NCI-H187 (cell line): ENCODE measurements at regions not wholly inside any gene's neighbourhood (a gene's known extent, or its start where the extent isn't known, plus 50 kb on each side); places are given as distances from the start of the nearest gene placed in this dataset.
"Not testable (repeated sequence)": the region's sequence is repeated elsewhere in the genome, so short reads cannot be mapped to it uniquely, and the experiment has no call there.

Experiments
- DNase-seq, 2 experiments: peaks; one replicate each; lab custom pipeline; 2025; lab: John Stamatoyannopoulos, UW

DNA sequence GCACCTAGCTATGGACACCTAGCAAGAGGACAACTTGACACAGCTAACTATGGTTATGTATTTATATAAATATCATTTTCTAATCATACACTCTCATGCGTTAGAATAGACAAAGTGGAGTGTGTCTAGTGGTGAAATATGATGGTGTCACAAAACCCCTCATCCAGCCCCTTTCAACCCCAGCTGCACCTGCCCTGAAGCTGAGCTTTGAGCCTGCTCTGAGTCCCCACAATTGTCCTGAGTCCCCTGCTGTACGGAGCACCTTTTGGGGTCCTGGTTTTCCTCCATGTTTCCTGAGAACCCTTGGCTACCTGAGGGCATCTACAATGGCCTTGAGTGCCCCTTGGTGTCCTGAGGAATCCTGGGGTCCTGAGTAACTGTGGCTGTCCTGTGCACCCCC lies 1072.8 kb downstream of the TMEM121 start:
- no peak for DNase-seq

DNA sequence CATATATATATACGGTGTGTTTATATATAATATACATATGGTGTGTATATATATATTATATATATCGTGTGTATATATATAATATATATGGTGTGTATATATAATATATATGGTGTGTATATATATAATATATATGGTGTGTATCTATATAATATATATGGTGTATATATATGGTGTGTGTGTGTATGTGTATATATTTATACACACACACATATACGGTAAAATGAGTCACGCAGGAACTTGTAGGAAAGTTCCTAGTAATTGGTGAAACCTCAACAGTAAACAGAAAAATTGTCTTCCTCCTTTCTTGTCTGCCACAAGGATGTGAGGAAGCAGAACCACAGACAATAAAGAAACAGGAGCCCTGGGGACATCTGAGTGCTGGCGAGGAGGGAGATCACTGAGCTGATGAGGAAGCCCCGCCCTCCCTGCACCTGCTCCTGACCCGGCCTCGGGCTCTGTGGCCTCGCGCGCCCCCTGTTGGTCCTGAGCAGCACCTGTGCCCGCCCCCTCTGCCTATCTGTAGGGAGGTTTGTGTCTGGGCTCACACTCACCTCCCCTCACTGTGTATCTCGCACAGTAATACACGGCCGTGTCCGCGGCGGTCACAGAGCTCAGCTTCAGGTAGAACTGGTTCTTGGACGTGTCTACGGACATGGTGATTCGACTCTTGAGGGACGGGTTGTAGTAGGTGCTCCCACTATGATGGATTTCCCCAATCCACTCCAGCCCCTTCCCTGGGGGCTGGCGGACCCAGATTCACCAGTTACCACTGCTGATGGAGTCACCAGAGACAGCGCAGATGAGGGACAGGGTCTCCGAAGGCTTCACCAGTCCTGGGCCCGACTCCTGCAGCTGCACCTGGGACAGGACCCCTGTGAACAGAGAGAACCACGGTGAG lies 1079.4 kb downstream of the TMEM121 start:
- DNase-seq = peak; percentile 64 to 81

DNA sequence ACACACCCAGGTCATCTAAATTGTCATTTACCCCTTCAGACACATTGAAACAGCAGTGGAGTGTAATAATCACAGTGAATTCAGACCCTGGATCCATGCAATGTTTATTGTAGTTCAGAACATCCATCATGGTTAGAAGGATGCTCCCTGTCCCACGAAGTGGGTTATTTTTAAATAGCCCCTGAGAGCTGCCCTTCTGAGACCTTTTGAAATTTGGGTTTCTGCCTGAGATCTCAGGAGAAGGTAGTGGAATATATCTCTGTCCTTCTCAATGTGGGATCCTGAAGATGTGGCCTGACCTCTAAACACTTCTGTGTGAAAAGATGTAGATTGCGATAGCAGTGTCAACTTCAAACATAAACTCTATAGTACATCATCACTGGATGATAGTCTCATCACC lies 1080.6 kb downstream of the TMEM121 start:
- no peak for DNase-seq

DNA sequence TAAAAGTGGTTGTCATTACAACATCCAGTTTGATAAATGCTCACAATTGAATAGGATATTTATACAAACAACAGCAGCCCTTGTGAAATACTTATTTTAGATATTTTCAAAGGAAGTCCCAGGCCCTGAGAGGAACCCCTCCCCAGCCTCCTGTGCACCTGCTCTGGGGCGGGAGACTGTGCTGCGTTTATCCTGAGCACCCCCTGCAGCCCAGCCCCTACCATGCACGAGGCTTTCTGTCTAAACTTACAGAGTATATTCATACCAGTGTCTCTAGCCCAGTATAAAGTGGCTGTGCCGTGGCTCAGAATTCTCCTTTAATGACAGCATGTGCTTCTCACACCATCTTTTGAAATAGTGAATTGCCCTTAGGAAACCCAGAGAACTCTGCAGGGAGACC lies 1084.3 kb downstream of the TMEM121 start:
- DNase-seq = no peak

DNA sequence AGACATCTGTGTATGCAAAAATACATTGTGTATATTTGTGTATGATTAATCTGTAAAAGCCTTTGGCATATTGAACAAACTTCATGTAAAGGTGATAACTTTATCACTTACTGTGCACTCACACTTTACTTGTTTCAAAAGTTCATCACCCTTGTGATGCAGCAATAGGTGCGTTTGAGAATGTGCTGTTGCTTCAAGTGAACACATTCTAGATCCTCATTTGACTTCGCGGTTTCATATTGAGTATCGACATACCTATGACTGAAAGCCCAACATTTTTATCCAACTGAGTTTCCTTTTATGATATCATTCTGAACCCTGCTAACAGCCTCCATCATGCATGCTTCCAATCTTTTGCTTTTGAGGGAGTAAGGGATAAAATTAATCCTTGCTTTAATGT lies 1086.9 kb downstream of the TMEM121 start:
- DNase-seq = no peak

DNA sequence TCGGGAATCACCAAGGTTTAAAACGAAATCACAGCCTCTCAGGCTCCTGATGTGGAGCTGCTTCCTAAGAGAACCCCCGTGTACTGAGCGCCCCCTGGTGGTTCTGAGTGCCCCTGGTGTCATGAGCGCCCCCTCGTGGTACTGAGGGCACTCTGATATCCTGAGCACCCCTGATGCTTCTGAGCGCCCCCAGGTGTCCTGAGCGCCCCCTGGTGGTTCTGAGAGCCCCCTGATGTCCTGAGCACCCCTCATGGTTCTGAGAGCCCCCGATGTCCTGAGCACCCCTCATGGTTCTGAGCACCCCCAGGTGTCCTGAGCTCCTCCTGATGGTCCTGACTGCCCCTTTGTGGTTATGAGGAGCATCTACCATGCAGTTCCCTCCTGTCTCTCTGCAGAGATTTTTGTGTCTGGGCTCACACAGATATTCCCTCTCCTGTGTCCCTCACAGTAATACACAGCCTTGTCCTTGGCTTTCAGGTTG lies 1092.1 kb downstream of the TMEM121 start:
- DNase-seq = peak; percentile 43 to 48

DNA sequence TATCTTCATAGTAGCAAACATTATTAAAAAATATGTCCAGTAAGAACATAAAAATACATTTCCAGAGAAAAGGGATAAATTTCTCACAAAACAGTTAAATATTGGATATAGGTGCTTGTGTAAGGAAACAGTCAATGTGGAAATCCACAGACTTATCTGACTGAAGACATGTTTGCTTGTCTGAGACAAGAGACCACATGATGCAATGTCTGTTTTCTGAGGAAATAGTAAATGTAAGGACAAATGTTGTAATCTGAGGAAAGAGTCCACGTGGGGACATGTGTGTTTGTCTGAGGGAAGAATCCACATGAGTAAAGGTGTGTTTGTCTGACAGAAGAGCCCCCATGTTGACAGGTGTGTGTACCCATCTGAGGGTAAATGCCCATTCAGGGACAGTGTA lies 1093.2 kb downstream of the TMEM121 start:
- no peak for DNase-seq

DNA sequence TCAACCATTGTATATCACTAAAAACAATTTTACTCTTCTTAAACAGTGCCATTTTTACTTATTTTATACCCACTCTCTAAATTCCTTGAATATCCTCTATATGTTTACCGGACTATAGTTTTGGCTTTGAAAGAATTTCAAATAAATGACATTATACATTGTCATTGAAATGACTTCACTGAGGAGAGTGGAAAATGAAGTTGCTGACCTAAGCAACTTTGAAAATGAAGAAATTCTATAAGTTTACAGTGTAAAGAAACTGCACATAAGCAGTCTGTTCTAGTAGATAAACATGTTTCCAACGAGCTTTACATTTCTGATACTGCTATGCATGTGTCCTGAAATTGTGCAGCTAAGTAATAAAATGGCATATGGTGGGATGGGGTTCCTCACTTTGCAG lies 1094.0 kb downstream of the TMEM121 start:
- DNase-seq = no peak

DNA sequence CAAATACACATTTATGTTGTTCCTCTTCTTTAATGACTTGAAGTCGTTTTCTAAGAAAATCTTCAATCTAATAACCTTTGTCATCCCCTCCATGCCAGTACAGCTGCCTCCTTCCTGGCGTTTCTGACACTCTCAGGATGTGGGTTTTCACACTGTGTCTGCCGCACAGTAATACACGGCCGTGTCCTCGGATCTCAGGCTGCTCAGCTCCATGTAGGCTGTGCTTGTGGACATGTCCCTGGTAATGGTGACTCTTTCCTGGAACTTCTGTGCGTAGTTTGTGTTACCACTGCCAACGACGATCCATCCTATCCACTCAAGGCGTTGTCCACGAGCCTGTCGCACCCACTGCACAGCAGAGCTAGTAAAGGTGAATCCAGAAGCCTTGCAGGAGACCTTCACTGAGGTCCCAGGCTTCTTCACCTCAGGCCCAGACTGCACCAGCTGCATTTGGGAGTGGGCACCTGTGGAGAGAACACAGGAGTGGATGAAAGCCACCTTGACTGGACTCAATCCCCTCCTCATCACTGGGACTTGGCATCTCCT lies 1095.9 kb downstream of the TMEM121 start:
- no peak for DNase-seq

DNA sequence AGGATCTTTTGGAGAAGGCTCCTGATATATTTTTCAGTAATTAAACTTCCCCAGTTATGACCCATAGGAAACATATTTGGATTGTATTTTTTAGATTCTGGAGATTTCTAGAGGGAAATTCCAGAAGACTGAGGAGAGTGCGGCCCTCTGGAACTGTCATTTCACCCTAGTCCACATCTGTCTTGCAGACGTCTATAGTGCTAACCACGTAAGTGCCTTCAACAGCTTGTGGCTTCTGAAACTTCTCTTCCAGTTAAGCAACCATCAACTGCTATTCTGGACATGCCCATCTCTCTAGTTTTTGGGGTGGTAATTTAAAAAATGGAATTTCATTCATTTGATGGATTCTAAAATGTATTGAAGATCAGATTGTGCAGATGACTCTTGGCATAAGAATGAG lies 1098.8 kb downstream of the TMEM121 start:
- no peak for DNase-seq

DNA sequence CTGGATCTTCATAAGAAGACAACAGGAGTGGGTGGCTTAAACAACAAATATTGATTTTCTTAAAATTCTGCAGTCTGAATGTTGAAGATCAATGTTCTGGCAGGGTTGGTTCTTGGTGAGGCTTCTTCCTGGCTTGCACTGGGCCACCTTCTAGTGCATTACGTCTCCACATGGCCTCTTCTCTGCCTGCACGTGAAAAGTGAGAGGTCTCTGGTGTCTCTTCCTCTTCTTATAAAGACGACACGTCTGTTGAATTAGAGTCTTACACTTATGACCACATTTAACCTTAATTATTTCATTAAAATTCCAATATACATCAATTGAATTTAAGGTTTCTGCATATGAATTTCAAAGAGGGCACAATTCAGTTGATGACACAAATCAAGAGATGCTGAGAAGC lies 1100.1 kb downstream of the TMEM121 start:
- not testable (repeated sequence) for DNase-seq

DNA sequence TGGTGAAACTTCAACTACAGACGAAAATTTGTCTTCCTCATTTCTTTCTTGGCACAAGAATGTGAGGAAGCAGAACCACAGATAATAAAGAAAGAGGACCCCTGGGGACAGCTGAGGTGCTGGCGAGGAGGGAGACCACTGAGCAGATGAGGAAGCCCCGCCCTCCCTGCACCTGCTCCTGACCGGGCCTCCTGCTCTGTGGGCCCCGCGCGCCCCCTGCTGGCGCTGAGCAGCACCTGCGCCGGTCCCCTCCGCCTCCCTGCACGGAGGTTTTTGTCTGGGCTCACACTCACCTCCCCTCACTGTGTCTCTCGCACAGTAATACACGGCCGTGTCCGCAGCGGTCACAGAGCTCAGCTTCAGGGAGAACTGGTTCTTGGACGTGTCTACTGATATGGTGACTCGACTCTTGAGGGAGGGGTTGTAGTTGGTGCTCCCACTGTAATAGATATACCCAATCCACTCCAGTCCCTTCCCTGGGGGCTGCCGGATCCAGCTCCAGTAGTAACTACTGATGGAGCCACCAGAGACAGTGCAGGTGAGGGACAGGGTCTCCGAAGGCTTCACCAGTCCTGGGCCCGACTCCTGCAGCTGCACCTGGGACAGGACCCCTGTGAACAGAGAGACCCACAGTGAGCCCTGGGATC lies 1100.7 kb downstream of the TMEM121 start:
- peak in 1 of 2 experiments; percentile 31 for DNase-seq

DNA sequence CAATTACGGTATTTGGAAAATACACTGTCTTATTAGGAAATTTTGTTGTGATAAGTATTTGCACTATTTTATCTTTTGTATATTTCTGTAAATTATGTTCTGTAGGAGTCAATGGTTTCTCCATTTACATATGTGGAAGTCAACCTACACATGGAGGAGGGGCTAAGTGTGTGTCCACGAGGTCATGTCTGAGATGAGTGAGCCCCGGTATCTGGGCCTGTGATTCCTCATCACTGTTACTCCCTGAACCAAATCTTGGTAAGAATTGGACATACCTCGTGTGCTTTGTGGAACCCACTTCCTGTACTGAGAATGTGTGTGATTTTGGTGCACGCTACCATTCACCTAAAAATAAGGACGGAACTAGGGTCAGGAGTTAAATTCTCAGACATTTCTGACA lies 1105.5 kb downstream of the TMEM121 start:
- no peak for DNase-seq

DNA sequence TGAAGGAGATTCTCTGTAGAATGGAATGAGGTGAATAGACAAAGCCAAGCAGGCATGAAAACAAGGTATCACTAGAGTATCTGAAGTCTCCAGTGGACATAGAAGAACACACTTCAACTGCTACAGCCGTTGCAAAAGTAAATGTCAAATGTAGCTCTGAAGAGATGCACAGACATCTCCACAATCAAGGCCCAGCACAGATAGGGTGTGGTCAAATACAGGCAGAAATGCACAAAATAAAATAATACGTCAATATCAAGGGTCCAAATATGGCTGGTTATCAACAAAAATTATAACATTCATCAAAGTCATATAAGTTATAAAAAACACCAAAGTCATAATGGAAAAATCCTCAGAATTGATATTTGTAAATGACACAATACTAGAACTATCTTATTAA lies 1107.3 kb downstream of the TMEM121 start:
- no peak for DNase-seq

DNA sequence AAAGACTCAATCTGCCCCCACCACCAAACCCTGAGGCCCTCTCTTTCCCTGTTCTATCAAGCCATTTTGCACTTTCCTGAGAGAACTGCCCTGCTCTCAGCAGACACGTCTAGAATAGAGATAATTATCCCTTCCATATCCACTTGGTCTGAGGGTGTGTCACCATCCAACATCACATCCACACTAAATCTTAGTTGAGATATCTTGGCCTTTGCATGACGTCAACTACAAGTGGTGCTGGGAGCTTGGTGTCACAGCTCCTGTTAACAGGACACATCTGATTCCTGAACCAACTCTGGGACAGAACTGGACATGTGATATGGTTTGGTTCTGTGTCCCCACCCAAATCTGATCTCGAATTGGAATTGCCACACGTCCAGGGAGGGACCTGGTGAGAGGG lies 1109.2 kb downstream of the TMEM121 start:
- no peak for DNase-seq

DNA sequence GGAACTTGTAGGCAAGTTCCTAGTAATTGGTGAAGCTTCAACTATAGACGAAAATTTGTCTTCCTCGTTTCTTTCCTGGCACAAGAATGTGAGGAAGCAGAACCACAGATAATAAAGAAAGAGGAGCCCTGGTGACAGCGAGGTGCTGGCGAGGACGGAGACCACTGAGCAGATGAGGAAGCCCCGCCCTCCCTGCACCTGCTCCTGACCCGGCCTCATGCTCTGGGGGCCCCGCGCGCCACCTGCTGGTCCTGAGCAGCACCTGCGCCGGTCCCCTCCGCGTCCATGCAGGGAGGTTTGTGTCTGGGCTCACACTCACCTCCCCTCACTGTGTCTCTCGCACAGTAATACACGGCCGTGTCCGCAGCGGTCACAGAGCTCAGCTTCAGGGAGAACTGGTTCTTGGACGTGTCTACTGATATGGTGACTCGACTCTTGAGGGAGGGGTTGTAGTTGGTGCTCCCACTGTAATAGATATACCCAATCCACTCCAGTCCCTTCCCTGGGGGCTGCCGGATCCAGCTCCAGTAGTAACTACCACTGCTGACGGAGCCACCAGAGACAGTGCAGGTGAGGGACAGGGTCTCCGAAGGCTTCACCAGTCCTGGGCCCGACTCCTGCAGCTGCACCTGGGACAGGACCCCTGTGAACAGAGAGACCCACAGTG lies 1112.5 kb downstream of the TMEM121 start:
- DNase-seq = not testable (repeated sequence)

DNA sequence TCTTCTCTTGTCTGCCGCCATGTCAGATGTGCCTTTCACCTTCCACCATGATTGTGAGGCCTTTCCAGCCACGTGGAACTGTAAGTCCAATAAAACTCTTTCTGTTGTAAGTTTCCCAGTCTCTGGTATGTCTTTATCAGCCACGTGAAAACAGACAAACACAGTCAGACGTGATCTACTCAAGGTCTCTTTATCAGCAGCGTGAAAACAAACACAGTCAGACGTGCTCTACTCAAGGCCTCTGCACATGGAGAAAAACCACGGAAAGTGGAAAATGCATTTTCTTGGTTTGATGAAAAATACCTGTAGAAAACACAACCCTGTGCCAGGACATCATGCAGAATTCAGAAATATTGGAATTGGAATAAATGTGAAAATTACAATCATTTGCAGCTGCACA lies 1115.7 kb downstream of the TMEM121 start:
- DNase-seq = no peak

DNA sequence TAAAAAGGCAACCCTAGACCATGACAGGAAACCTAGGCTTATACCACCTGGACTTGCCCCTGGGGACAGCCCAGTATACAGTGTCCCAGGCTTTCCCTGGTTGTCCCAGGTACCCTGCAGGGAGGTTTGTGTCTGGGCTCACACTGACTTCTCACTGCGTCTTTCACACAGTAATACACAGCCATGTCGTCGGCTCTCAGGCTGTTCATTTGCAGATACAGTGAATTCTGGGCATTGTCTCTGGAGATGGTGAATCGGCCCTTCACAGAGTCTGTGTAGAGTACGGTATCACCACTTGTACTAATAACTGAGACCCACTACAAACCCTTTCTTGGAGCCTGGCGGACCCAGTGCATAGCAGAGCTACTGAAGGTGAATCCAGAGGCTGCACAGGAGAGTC lies 1116.6 kb downstream of the TMEM121 start:
- DNase-seq = not testable (repeated sequence)

DNA sequence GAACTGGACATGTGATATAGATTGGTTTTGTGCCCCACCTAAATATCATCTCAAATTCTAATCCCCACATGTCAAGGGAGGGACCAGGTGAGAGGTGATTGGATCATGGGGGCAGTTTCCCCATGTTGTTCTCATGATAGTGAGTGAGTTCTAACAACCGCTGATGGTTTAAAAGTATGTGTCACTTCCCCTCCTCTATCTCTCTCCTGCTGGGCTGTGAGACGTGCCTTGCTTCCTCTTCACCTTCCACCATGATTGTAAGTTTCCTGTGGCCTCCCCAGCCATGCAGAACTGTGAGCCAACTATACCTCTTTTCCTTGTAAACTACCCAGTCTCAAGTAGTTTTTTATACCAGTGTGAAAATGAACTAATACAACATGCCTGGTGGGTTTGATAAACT lies 1122.5 kb downstream of the TMEM121 start:
- DNase-seq = not testable (repeated sequence)

DNA sequence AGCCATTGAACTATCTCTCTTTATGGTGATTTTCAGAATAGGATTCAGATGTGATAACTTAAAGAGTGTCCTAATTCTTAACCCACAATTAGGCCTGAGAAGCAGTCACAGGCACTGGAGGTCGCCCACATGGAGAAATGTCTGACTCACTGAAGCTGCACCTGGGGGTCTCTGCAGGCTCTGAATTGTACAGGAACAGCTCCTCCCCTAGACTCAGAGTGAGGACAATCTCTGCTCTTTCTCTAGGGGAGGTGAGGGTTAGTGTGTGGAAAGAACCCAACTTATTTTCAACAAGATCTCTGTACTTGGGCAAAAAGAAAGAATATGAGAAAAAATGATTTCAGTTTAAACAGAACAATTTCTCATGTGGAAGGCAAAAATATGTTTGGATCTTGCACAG lies 1124.6 kb downstream of the TMEM121 start:
- no peak for DNase-seq

DNA sequence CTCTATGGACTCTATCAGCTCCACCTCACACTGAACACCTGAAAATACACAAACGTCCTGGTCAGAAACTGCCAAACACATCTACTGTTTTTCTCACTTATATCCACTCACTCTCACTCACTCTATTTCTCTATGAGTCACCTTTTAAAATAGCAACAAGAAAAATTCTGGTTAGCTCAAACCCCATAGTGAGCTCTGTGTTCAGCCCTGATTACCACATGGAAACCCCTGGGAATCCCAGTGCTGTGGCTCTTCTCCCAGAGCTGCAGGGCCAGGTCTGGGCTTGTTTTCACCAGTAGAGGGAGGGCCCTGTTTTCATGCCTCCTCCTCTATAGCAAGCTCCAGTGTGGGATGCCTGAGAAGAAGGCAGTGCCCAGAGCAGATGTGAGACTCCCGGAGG lies 1126.1 kb downstream of the TMEM121 start:
- DNase-seq = no peak

DNA sequence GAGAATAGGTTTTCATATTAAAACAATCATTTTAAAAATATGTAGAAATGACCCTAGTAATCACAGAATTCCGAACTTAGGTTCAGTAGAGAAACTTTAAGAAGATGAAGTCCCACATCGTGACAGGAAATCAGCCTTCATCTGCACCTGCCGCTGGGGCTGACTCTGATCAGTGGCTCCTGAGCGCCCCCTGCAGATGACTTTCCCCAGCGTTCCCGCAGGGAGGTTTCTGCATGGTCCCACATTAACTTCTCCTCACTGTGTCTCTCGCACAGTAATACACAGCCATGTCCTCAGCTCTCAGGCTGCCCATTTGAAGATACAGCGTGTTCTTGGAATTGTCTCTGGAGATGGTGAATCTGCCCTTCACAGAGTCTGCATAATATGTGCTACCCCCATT lies 1131.1 kb downstream of the TMEM121 start:
- no peak for DNase-seq
